ENCODE measurements at regions not wholly inside any gene's neighbourhood (a gene's known extent, or its start where the extent isn't known, plus 50 kb on each side); places are given as distances from the start of the nearest gene placed in this dataset.

- peak; percentile 51 for DNase-seq
Measured at GRCh38 chr2:129709956-129710598, 269.4 kb upstream of the RAB6C start.

- DNase-seq, result no peak
Measured at GRCh38 chr2:129710670-129711495, 268.6 kb upstream of the RAB6C start.

GRCh38 chr2:129711816-129712675 is 267.4 kb upstream of the RAB6C start:
- peak; percentile 63 for DNase-seq

- no peak for DNase-seq
Measured at GRCh38 chr2:129712676-129712985, 266.8 kb upstream of the RAB6C start.

- no peak for DNase-seq
Measured at GRCh38 chr2:129713337-129713736, 266.1 kb upstream of the RAB6C start.

GRCh38 chr2:129716781-129717559 is 262.5 kb upstream of the RAB6C start:
- no peak for DNase-seq

GRCh38 chr2:129717560-129718130 is 261.8 kb upstream of the RAB6C start:
- peak; percentile 1 for DNase-seq

- DNase-seq, result no peak
Measured at GRCh38 chr2:129719335-129719734, 260.1 kb upstream of the RAB6C start.

- DNase-seq, result no peak
Measured at GRCh38 chr2:129720360-129720759, 259.1 kb upstream of the RAB6C start.

- DNase-seq, result no peak
Measured at GRCh38 chr2:129720761-129721160, 258.7 kb upstream of the RAB6C start.

- no peak for DNase-seq
Measured at GRCh38 chr2:129721236-129721635, 258.2 kb upstream of the RAB6C start.

- DNase-seq, result no peak
Measured at GRCh38 chr2:129721846-129722245, 257.6 kb upstream of the RAB6C start.

GRCh38 chr2:129722306-129723019 is 257.0 kb upstream of the RAB6C start:
- DNase-seq, result no peak

- DNase-seq, result no peak
Measured at GRCh38 chr2:129723277-129724020, 256.0 kb upstream of the RAB6C start.

- no peak for DNase-seq
Measured at GRCh38 chr2:129724021-129724757, 255.3 kb upstream of the RAB6C start.

- DNase-seq, result no peak
Measured at GRCh38 chr2:129726216-129726615, 253.2 kb upstream of the RAB6C start.

- DNase-seq, result no peak
Measured at GRCh38 chr2:129727286-129727685, 252.2 kb upstream of the RAB6C start.

GRCh38 chr2:129728035-129728972 is 251.2 kb upstream of the RAB6C start:
- no peak for DNase-seq

- DNase-seq, result no peak
Measured at GRCh38 chr2:129729011-129729410, 250.5 kb upstream of the RAB6C start.

Measured in NCI-H69 (cell line).